Neural progenitor cell (in vitro differentiated cells): ENCODE measurements at regions not wholly inside any gene's neighbourhood (a gene's known extent, or its start where the extent isn't known, plus 50 kb on each side); places are given as distances from the start of the nearest gene placed in this dataset.

Source experiments
- CTCF ChIP-seq: fragments of 200-600 bp; sonication (generic); IDR thresholded peaks from 2 replicates; pipeline ENCODE4 v1.5.1; 2017; ENCODE audit warnings: antibody characterized with exemption, mild to moderate bottlenecking
- EZH2 ChIP-seq: fragments of 200-600 bp; sonication (generic); IDR thresholded peaks from 2 replicates; pipeline ENCODE4 v1.6.1; 2017; ENCODE audit warnings: antibody characterized with exemption, mild to moderate bottlenecking, moderate library complexity
- EZH2phosphoT487 ChIP-seq: fragments of 200-600 bp; sonication (generic); IDR thresholded peaks from 2 replicates; pipeline ENCODE4 v1.6.1; 2017; ENCODE audit warnings: antibody characterized with exemption

DNA sequence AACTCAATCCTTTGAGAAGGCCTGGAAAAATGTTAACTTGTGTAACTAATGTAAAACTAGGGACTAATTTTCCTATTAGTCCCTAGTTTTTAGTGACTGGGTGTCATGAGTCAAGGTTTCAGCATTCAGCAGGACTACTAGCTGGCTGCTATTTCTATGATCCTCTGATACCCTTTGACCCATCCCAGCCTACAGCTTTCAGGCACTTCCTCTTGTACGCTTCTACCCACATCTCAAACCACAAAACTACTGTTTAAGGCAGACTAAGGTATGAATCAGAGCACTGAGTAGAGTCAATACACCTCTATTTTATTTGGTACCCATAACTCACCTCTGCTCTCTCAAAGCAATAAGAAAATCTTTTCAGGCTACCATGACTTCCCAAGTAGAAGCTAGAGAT, 809.6 kb downstream of the PDHA2 start:
- TF ChIP-seq CTCF, result no peak
- no peak for TF ChIP-seq EZH2phosphoT487
- TF ChIP-seq EZH2, result no peak
